PC-9 (cell line): ENCODE measurements at regions not wholly inside any gene's neighbourhood (a gene's known extent, or its start where the extent isn't known, plus 50 kb on each side); places are given as distances from the start of the nearest gene placed in this dataset.

ENCODE experiments used
- BruUV-seq: library from RNA; stranded (reverse); fragments of 400-500 nt; replicated peaks from 2 replicates; lab custom pipeline; 2021; lab: Mats Ljungman, UMichigan
- CTCF ChIA-PET: fragments of 300-600 bp; sonication (Branson Sonifier 250); formaldehyde crosslinking; loops from one replicate; lab custom pipeline; 2022; ENCODE audit warnings: antibody characterized with exemption; lab: Charles Lee
- POLR2A ChIA-PET: fragments of 300-600 bp; sonication (Branson Sonifier 250); formaldehyde crosslinking; loops from one replicate; lab custom pipeline; 2022; ENCODE audit warnings: antibody characterized with exemption; ENCODE audit not compliant: unreplicated experiment; lab: Charles Lee
- DNase-seq, 2 experiments: peaks; one replicate each; pipeline versions ENCODE4 v3.0.0 to v3.0.0-alpha.2; 2015 to 2022; ENCODE audit warnings: mixed read lengths in 1 of 2
- H2AFZ ChIP-seq: fragments of 200-600 bp; sonication (generic); 2 replicates; pipeline ENCODE4 v1.8.1; 2017; ENCODE audit warnings: antibody characterized with exemption
- H3F3A ChIP-seq: fragments of 200-600 bp; sonication (generic); 2 replicates; pipeline ENCODE4 v1.8.1; 2017; ENCODE audit warnings: antibody characterized with exemption, mild to moderate bottlenecking, low read depth; ENCODE audit not compliant: insufficient read depth
- H3K27ac ChIP-seq: fragments of 200-600 bp; sonication (generic); 2 replicates; pipeline ENCODE4 v1.6.1; 2016; ENCODE audit warnings: mixed run types
- H3K27me3 ChIP-seq: fragments of 200-600 bp; sonication (generic); 2 replicates; pipeline ENCODE4 v1.6.1; 2016; ENCODE audit warnings: low read depth, mixed run types; ENCODE audit not compliant: insufficient read depth
- H3K36me3 ChIP-seq: fragments of 200-600 bp; sonication (generic); 2 replicates; pipeline ENCODE4 v1.6.1; 2016; ENCODE audit warnings: low read depth, mixed run types
- H3K4me1 ChIP-seq: fragments of 200-600 bp; sonication (generic); replicated peaks from 2 replicates; pipeline ENCODE4 v1.6.1; 2016; ENCODE audit warnings: mixed run types; ENCODE audit not compliant: insufficient read depth
- H3K4me2 ChIP-seq: fragments of 200-600 bp; sonication (generic); 2 replicates; pipeline ENCODE4 v1.6.1; 2017; ENCODE audit warnings: mixed run types
- H3K4me3 ChIP-seq: fragments of 200-600 bp; sonication (generic); 2 replicates; pipeline ENCODE4 v1.6.1; 2016; ENCODE audit warnings: mixed run types
- H3K79me2 ChIP-seq: fragments of 200-600 bp; sonication (generic); 2 replicates; pipeline ENCODE4 v1.6.1; 2017; ENCODE audit warnings: low read depth, mixed run types
- H3K9me2 ChIP-seq: fragments of 200-600 bp; sonication (generic); 2 replicates; pipeline ENCODE4 v1.8.1; 2017; ENCODE audit warnings: mild to moderate bottlenecking; ENCODE audit not compliant: insufficient read depth
- H3K9me3 ChIP-seq: fragments of 200-600 bp; sonication (generic); 2 replicates; pipeline ENCODE4 v1.8.1; 2016; ENCODE audit warnings: low read depth; ENCODE audit not compliant: insufficient read depth
- H4K20me1 ChIP-seq: fragments of 200-600 bp; sonication (generic); 2 replicates; pipeline ENCODE4 v1.8.1; 2017; ENCODE audit not compliant: insufficient read depth
- CTCF ChIP-seq: fragments of 200-600 bp; sonication (generic); conservative IDR thresholded peaks from 2 replicates; pipeline ENCODE4 v1.6.1; 2017; ENCODE audit warnings: mixed run types, antibody characterized with exemption, mild to moderate bottlenecking, moderate library complexity
- EZH2 ChIP-seq: fragments of 200-600 bp; sonication (generic); IDR thresholded peaks from 2 replicates; pipeline ENCODE4 v1.8.0; 2017; ENCODE audit warnings: antibody characterized with exemption, low read depth
- intact Hi-C: fragments of 100-400 bp; cut with micrococcal nuclease; formaldehyde crosslinking; loops from one replicate; pipeline ENCODE4 v1.10.0; 2022; ENCODE audit not compliant: unreplicated experiment

GRCh38 chr7:83701736-83702135 is 52.8 kb upstream of the SEMA3E start:
- ChIA-PET CTCF (no interaction called here), POLR2A (interaction anchor here (0.6 kb wide), 1 partner anchor 25 kb away, joined by 8 read pairs; no protein-coding TSS in a partner anchor)
- H3K36me3 ChIP-seq: no peaks in the 10 kb centered on the region
- no TSS peak for BruUV-seq
- no peak for TF ChIP-seq EZH2
- no peak for TF ChIP-seq CTCF
- H2AFZ ChIP-seq: no peak overlapping the region; the same call in 1 of the 2 replicates
- peaks cover 8% of the 10 kb centered on the region for H3F3A ChIP-seq
- no peak overlapping the region for H3K27ac ChIP-seq
- no peak overlapping the region for H3K4me3 ChIP-seq
- peaks cover 28% of the 10 kb centered on the region for H3K4me1 ChIP-seq
- H3K27me3 ChIP-seq: no peaks in the 10 kb centered on the region
- no peaks in the 10 kb centered on the region for H4K20me1 ChIP-seq
- H3K79me2 ChIP-seq: no peaks in the 10 kb centered on the region
- 0 out of 2 replicates have a peak, but pooled peaks cover 7% of the 10 kb centered on the region for H3K9me2 ChIP-seq
- DNase-seq: no peak
- intact Hi-C loops: no loop called here
- no peaks in the 10 kb centered on the region for H3K9me3 ChIP-seq
- H3K4me2 ChIP-seq: no peak overlapping the region
